GM12873 (cell line): ENCODE measurements at regions not wholly inside any gene's neighbourhood (a gene's known extent, or its start where the extent isn't known, plus 50 kb on each side); places are given as distances from the start of the nearest gene placed in this dataset.

Experiments used
- TF ChIP-seq, protein P1 (sequence below): IDR thresholded peaks from 2 replicates; pipeline ENCODE4 v1.5.1; 2012; ENCODE audit warnings: low read depth, mild to moderate bottlenecking, moderate library complexity, low read length, control low read depth; ENCODE audit not compliant: insufficient read depth; ENCODE audit errors: missing control alignments

DNA sequence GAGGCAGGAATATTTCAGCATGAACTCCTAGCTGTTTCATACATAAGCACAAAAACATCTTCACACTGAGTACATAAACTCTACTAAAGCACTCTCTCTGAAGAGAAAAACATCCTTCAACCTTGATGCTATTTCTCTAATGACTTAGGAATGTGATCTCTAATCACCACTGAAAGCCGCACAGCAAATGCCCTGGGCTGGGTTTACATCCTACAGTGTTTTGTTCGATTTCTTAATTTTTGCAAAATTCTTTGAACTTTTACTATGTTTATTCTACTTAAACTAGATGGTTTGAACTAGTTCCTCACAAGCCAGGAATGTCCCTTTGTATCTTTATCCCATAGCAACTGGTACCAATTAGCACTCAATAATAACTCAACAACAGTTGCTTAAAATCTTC, 130.9 kb upstream of the ABI3BP start:
- TF ChIP-seq, protein P1, sequence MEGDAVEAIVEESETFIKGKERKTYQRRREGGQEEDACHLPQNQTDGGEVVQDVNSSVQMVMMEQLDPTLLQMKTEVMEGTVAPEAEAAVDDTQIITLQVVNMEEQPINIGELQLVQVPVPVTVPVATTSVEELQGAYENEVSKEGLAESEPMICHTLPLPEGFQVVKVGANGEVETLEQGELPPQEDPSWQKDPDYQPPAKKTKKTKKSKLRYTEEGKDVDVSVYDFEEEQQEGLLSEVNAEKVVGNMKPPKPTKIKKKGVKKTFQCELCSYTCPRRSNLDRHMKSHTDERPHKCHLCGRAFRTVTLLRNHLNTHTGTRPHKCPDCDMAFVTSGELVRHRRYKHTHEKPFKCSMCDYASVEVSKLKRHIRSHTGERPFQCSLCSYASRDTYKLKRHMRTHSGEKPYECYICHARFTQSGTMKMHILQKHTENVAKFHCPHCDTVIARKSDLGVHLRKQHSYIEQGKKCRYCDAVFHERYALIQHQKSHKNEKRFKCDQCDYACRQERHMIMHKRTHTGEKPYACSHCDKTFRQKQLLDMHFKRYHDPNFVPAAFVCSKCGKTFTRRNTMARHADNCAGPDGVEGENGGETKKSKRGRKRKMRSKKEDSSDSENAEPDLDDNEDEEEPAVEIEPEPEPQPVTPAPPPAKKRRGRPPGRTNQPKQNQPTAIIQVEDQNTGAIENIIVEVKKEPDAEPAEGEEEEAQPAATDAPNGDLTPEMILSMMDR: no peak

DNA sequence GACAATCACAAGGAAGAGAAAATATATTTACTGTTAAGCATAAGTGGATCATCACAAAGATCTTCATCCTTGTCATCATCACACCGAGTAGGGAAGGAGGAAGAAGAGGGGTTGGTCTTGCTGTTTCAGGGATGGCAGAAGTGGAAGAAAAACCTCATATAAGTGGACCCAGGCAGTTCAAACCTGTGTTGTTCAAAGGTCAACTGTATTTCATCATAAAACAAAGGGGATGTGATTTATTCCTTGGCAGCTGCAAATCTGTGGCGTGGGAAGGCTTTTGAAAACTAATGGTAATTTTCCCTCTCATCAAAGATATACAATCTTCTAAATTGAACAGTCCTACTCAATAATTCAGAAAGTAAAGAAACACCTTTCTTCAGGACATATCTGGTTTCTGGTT, 129.9 kb upstream of the ABI3BP start:
- TF ChIP-seq, protein P1: no peak

DNA sequence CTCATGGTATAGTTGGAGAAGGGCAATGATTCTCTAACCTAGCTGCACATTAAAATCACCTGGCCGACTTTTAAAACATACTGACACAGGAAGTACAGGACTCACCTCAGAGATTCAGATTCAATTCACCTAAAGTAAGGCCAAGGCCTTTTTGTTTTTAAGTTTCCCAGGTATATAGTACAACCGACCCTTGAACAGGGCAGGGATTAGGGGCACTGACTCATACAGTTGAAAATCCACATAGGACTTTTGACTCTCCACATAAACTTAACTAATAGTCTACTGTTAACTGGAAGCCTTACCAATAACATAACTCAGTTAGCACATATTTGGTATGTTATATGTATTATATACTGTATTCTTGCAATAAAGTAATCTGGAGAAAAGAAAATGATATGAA, 129.5 kb upstream of the ABI3BP start:
- TF ChIP-seq, protein P1: no peak

DNA sequence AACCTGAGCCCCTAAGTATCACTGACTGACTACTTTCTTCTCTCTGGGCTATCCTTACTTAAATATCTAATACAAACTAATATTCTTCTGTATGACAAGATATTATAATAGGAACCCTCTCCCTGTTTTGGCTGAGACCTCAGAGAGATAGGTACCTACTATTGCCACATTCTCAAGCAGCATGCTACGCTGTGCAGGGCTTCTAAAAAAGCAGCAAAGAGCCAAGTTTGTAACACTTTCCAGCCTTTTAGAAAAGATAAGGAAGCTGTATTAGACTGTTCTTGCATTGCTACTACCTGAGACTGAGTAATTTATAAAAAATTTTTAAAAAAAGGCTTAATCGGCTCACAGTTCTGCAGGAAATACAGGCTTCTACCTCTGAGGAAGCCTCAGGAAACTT, 126.8 kb upstream of the ABI3BP start:
- TF ChIP-seq, protein P1: no peak

DNA sequence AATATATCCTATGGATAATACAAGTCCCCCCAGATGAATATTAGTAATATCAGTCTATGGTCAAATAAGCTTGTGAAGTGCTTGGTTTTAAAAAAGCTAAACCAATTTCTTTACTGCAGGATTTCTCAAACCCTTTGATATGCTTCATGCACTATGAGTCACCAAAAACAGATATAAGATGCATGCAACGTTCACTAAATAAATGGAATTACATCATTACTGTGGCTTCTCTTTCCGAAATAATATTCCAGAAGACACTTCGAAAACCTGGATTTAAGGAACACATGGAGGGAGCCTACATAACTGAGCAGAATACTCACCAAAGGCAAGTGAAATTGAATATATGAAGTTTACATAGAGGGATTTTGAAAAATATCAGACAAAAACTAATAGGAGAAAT, 126.3 kb upstream of the ABI3BP start:
- TF ChIP-seq, protein P1: no peak

DNA sequence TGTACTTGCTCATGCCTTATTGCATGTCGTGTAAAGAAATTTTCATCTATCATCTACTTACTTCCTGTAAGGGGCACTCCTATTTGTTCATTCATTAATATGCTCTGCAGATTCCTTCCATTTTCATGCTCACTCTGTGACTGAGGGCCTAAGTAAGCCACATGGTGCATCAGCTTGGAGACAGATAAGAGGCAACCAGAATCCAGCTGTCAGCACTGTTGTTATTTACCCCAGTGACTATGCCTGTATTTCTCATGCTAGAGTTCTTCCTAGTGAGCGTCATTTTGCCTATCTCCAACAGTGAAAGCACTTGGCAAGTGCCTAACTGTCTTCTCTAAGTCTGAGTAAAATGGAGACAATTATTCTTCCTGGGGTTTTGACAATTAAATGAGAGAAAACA, 124.8 kb upstream of the ABI3BP start:
- TF ChIP-seq, protein P1: no peak

DNA sequence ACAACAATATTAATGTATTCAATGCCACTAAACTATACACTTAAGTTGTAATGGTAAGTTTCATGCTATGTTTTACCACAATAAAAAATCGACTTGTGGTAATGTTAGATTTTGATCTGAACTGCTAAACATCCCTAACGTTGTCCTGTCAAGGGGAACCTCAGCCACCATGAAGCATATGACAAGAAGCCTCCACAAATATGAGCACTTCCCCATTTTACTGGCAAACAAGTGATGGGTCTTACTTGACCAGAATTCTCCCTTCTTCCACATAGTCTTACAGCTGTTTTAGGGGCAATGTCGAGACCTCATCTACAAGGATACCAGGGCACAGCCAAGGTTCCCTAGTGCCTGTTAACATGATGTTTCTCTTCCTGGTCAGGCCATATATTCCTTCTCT, 124.2 kb upstream of the ABI3BP start:
- TF ChIP-seq, protein P1: no peak
